ENCODE measurements at regions not wholly inside any gene's neighbourhood (a gene's known extent, or its start where the extent isn't known, plus 50 kb on each side); places are given as distances from the start of the nearest gene placed in this dataset.

- TF ChIP-seq POLR2A (IDR thresholded peaks at IDR 0.05; ENCODE audit: low read depth, low read length) (no peak), MAZ (IDR thresholded peaks at IDR 0.05; ENCODE audit: borderline replicate concordance, low read depth, low read length) (no peak), CTCF (conservative IDR thresholded peaks at IDR 0.05; ENCODE audit: low read depth, low read length) (no peak), MXI1 (IDR thresholded peaks at IDR 0.05; ENCODE audit: borderline replicate concordance, low read depth, low read length) (no peak), RAD21 (IDR thresholded peaks at IDR 0.05; ENCODE audit: low read length) (no peak), USF2 (IDR thresholded peaks at IDR 0.05; ENCODE audit: low read depth, low read length) (no peak), ELK1 (IDR thresholded peaks at IDR 0.05; ENCODE audit: borderline replicate concordance, low read depth, low read length) (no peak), CEBPB (IDR thresholded peaks at IDR 0.05; ENCODE audit: low read depth, low read length) (no peak)
Observed at GRCh38 chr21:30028537-30028936, 88.7 kb upstream of the GRIK1 start.
